Activated CD4-positive, alpha-beta T cell treated with anti-CD3 and anti-CD28 coated beads for 36 hours (primary cell): ENCODE measurements at regions not wholly inside any gene's neighbourhood (a gene's known extent, or its start where the extent isn't known, plus 50 kb on each side); places are given as distances from the start of the nearest gene placed in this dataset.

Experiments
- ATAC-seq: fragments of 200-7000 bp; cut with Tn5 transposase; one replicate; pipeline ENCODE4 v1.10.0; 2021; ENCODE audit warnings: mild to moderate bottlenecking, moderate library complexity
- CTCF ChIA-PET: fragments of 350-600 bp; sonication (Branson Sonifier 250); formaldehyde crosslinking; loops from one replicate; lab custom pipeline; 2021; ENCODE audit warnings: antibody characterized with exemption; lab: Charles Lee
- POLR2A ChIA-PET: fragments of 350-600 bp; sonication (Branson Sonifier 250); formaldehyde crosslinking; loops from one replicate; lab custom pipeline; 2021; ENCODE audit warnings: antibody characterized with exemption, inconsistent platforms; lab: Charles Lee
- DNase-seq: peaks from one replicate; pipeline ENCODE4 v3.0.0-alpha.2; 2020
- H3K27ac Mint-ChIP-seq: one replicate; pipeline ENCODE4 v1.8.0; 2021; ENCODE audit warnings: mixed read lengths
- H3K27me3 Mint-ChIP-seq: one replicate; pipeline ENCODE4 v1.8.0; 2021; ENCODE audit warnings: mixed read lengths
- H3K36me3 Mint-ChIP-seq: one replicate; pipeline ENCODE4 v1.8.0; 2021; ENCODE audit warnings: low read depth, mixed read lengths
- H3K4me1 Mint-ChIP-seq: one replicate; pipeline ENCODE4 v1.8.0; 2021; ENCODE audit warnings: mixed read lengths
- H3K4me3 Mint-ChIP-seq: one replicate; pipeline ENCODE4 v1.8.0; 2021; ENCODE audit warnings: mild to moderate bottlenecking, moderate library complexity, mixed read lengths
- H3K9me3 Mint-ChIP-seq: one replicate; pipeline ENCODE4 v1.8.0; 2021; ENCODE audit warnings: low read depth, mixed read lengths
- intact Hi-C, 2 experiments: fragments of 100-400 bp; cut with DNase I in 1 of 2; cut with micrococcal nuclease in 1 of 2; formaldehyde crosslinking; loops; one replicate each; pipeline versions ENCODE4 v1.14.2 to v1.15.1; 2022 to 2024; cut with DNase I, micrococcal nuclease

GRCh38 chr1:162985816-162986435 lies 83.2 kb upstream of the RGS4 start:
- Mint-ChIP-seq H3K9me3 (no peaks in the 10 kb centered on the region), H3K27ac (no peak overlapping the region), H3K4me1 (no peaks in the 10 kb centered on the region), H3K27me3 (peaks cover 12% of the 10 kb centered on the region), H3K4me3 (no peak overlapping the region), H3K36me3 (no peaks in the 10 kb centered on the region)
- ATAC-seq (no peak), DNase-seq (no peak)
- CTCF ChIA-PET: interaction anchor here (0.6 kb wide), 1 partner anchor 101 kb away, joined by 3 read pairs; no protein-coding TSS in a partner anchor
- intact Hi-C loops: no loop called here
- POLR2A ChIA-PET: interaction anchor here (0.6 kb wide), 1 partner anchor 13 kb away, joined by 3 read pairs; no protein-coding TSS in a partner anchor

DNA sequence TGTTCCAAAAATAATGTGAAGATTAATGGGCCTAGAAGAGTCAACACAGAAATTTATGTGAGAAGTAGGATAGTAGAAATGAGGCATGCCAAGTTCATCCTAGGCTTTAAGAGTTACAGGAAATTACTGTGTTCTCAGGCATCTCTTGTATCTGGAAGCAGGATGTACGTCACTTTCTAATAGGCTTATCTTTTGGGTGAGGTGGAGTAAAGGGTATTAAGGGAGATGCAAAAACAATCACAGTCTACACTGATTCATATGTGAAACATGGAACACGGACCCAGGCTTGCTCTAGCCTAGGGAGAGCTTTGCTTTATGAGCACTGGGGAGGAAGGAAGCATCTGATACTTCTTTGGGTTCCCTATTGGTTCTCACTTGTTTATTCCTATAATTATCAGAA lies 84.5 kb upstream of the RGS4 start:
- H3K27ac Mint-ChIP-seq: no peak overlapping the region
- peaks cover 12% of the 10 kb centered on the region for H3K27me3 Mint-ChIP-seq
- H3K4me3 Mint-ChIP-seq: no peak overlapping the region
- H3K9me3 Mint-ChIP-seq: no peaks in the 10 kb centered on the region
- ATAC-seq (no peak), DNase-seq (no peak)
- ChIA-PET POLR2A (interaction anchor here (0.7 kb wide), 1 partner anchor 51 kb away, joined by 3 read pairs; no protein-coding TSS in a partner anchor), CTCF (no interaction called here)
- intact Hi-C loops: no loop called here
- no peaks in the 10 kb centered on the region for H3K4me1 Mint-ChIP-seq
- H3K36me3 Mint-ChIP-seq: no peaks in the 10 kb centered on the region

DNA sequence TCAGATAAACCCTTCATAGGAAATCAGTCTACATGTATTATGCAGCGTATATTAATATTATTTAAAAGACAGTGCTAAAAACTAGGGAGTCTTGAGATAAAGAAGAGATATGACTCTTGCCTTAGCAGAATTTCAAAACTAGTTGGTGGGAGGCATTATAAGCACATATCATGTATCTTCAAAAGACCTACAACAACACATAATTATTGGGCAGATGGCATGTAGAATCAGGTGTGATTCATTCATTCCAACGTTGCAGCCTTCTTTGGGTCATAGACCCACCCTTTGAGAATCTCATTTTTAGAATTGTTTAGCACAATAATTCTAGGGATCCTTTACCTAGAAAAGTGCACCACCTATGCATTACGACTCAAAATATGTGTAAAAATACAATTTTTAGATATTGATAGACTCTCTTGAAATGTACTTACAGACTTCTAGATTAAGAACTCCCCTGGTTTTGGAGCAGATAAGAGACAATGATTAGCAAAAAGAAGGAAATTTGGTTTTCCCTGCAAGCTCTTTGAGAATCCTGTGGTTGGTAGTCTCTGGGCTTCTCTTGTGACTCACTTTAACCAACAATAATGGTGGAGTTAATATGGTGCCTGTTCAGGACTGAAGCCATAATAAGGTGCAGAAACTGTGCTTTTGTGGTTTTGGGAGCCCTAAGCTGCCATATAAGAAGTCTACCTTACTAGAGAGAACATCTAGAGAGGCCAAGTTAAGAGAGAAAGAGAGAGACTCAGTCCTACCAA lies 85.3 kb upstream of the RGS4 start:
- peaks cover 9% of the 10 kb centered on the region for H3K27me3 Mint-ChIP-seq
- DNase-seq: no peak
- no peaks in the 10 kb centered on the region for H3K9me3 Mint-ChIP-seq
- no peak overlapping the region for H3K4me3 Mint-ChIP-seq
- intact Hi-C loops: no loop called here
- ChIA-PET CTCF (no interaction called here), POLR2A (no interaction called here)
- H3K4me1 Mint-ChIP-seq: no peaks in the 10 kb centered on the region
- H3K36me3 Mint-ChIP-seq: no peaks in the 10 kb centered on the region
- no peak overlapping the region for H3K27ac Mint-ChIP-seq
- ATAC-seq: no peak

GRCh38 chr1:162982364-162982763 lies 86.8 kb upstream of the RGS4 start:
- Mint-ChIP-seq H3K27me3 (peaks cover 5% of the 10 kb centered on the region), H3K27ac (no peak overlapping the region), H3K4me1 (no peaks in the 10 kb centered on the region), H3K9me3 (no peaks in the 10 kb centered on the region), H3K4me3 (no peak overlapping the region), H3K36me3 (no peaks in the 10 kb centered on the region)
- CTCF ChIA-PET: no interaction called here
- no peak for DNase-seq
- POLR2A ChIA-PET: no interaction called here
- intact Hi-C loops: no loop called here
- no peak for ATAC-seq

DNA sequence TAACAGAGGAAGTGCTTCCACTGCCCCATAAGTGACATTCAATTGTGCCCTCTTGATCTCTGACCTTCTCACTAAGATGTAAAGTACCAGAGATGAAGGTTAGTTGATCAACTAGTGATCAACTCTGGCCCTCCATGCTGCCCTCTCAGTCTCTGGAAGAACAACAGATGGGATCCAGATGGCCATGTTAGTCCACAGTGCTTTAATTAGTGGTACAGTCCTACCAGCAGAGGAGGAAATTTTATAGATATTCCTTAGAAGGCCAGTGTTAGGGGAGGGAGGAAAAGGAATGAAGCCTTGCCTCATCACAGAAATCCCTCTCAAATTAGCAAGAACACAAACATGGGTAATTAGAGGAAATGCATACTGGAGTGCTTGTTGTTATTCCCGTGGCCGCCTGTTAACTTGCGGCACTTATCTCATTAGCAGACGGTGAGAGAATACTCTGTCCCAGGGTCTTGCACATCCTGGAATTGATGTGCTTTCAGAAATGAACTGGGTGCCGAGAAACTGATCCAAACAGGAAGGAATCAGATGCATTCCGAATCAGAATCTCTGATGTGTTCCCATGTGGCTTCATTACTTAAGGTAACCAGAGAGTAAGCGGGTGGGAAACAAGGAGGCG lies 91.1 kb upstream of the RGS4 start:
- POLR2A ChIA-PET: no interaction called here
- ATAC-seq (no peak), DNase-seq (no peak)
- CTCF ChIA-PET: no interaction called here
- Mint-ChIP-seq H3K36me3 (no peaks in the 10 kb centered on the region), H3K9me3 (no peaks in the 10 kb centered on the region), H3K4me3 (no peak overlapping the region), H3K4me1 (no peaks in the 10 kb centered on the region), H3K27me3 (peaks cover 10% of the 10 kb centered on the region), H3K27ac (no peak overlapping the region)
- intact Hi-C loops: no loop called here

GRCh38 chr1:162976628-162977027 lies 92.5 kb upstream of the RGS4 start:
- no peaks in the 10 kb centered on the region for H3K36me3 Mint-ChIP-seq
- ChIA-PET CTCF (no interaction called here), POLR2A (no interaction called here)
- ATAC-seq (no peak), DNase-seq (no peak)
- H3K27ac Mint-ChIP-seq: no peak overlapping the region
- intact Hi-C loops: no loop called here
- H3K9me3 Mint-ChIP-seq: no peaks in the 10 kb centered on the region
- no peak overlapping the region for H3K4me3 Mint-ChIP-seq
- no peaks in the 10 kb centered on the region for H3K4me1 Mint-ChIP-seq
- peaks cover 14% of the 10 kb centered on the region for H3K27me3 Mint-ChIP-seq

GRCh38 chr1:162974810-162975209 lies 94.4 kb upstream of the RGS4 start:
- ChIA-PET CTCF (no interaction called here), POLR2A (no interaction called here)
- no peak overlapping the region for H3K4me3 Mint-ChIP-seq
- ATAC-seq (no peak), DNase-seq (no peak)
- H3K9me3 Mint-ChIP-seq: no peaks in the 10 kb centered on the region
- H3K36me3 Mint-ChIP-seq: no peaks in the 10 kb centered on the region
- no peaks in the 10 kb centered on the region for H3K4me1 Mint-ChIP-seq
- H3K27ac Mint-ChIP-seq: no peak overlapping the region
- intact Hi-C loops: no loop called here
- peaks cover 13% of the 10 kb centered on the region for H3K27me3 Mint-ChIP-seq

DNA sequence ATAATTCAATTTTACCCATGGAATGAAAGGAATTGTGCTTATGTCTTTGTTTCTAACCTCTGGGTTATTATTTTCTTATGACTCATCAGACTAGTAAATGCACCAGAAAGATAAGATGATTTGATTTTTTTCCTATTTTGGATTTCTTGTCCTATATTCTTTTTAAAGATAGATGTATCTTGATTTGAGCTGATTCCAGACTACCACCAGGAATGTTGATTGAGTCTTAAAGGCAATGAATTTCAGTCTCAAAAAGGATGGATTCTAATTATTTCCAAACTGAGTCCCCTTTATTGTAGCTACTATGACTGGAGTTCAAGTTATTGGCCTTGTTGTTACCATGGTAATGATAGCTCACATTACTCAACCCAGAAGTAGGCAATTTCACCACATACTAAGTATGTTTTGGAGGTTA lies 95.8 kb upstream of the RGS4 start:
- peaks cover 16% of the 10 kb centered on the region for H3K27me3 Mint-ChIP-seq
- intact Hi-C loops: no loop called here

GRCh38 chr1:162972773-162973172 lies 96.4 kb upstream of the RGS4 start:
- Mint-ChIP-seq H3K36me3 (no peaks in the 10 kb centered on the region), H3K4me3 (no peak overlapping the region), H3K4me1 (no peaks in the 10 kb centered on the region), H3K27ac (no peak overlapping the region), H3K9me3 (no peaks in the 10 kb centered on the region), H3K27me3 (peaks cover 16% of the 10 kb centered on the region)
- intact Hi-C loops: no loop called here
- ChIA-PET CTCF (no interaction called here), POLR2A (no interaction called here)
- ATAC-seq (no peak), DNase-seq (no peak)

More for the DNA sequence above, 95.8 kb upstream of the RGS4 start:
- CTCF ChIA-PET: no interaction called here
- ATAC-seq: no peak
- H3K4me3 Mint-ChIP-seq: no peak overlapping the region
- no peaks in the 10 kb centered on the region for H3K9me3 Mint-ChIP-seq
- POLR2A ChIA-PET: no interaction called here
- H3K27ac Mint-ChIP-seq: no peak overlapping the region
- DNase-seq: no peak
- no peaks in the 10 kb centered on the region for H3K4me1 Mint-ChIP-seq
- H3K36me3 Mint-ChIP-seq: no peaks in the 10 kb centered on the region

DNA sequence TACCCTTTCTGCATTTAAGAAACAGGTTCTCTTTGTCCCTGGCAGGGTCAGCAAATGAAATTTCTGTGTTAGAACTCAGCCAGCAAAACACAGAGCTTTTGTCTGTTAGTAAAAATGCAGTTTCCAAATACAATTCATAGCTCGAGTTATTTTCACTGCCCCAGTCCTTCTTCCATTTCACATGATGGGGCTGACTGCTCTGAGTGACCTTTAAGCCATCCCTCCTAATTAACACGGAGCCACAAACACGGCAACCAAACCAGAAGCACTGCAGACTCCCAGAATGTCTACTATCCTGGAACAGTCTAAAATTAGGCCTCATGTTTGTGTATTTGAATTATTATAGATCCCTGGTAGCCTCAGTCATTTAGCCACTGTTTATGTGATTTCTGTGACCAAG lies 99.1 kb upstream of the RGS4 start:
- CTCF ChIA-PET: no interaction called here
- H3K4me3 Mint-ChIP-seq: no peak overlapping the region
- peaks cover 12% of the 10 kb centered on the region for H3K27me3 Mint-ChIP-seq
- no peak overlapping the region for H3K27ac Mint-ChIP-seq
- no peaks in the 10 kb centered on the region for H3K9me3 Mint-ChIP-seq
- no peak for ATAC-seq
- intact Hi-C loops: no loop called here
- no peak for DNase-seq
- no peaks in the 10 kb centered on the region for H3K36me3 Mint-ChIP-seq
- POLR2A ChIA-PET: no interaction called here
- no peaks in the 10 kb centered on the region for H3K4me1 Mint-ChIP-seq

- POLR2A ChIA-PET: no interaction called here
- H3K27me3 Mint-ChIP-seq: peaks cover 6% of the 10 kb centered on the region
These were observed 102.5 kb upstream of the RGS4 start for GRCh38 chr1:162966613-162967012.

GRCh38 chr1:162964901-162965300 lies 103.9 kb upstream of the CCDC190 start:
- H3K9me3 Mint-ChIP-seq: no peaks in the 10 kb centered on the region
- ATAC-seq (no peak), DNase-seq (no peak)
- intact Hi-C loops: no loop called here
- H3K4me1 Mint-ChIP-seq: no peaks in the 10 kb centered on the region
- POLR2A ChIA-PET: no interaction called here
- H3K36me3 Mint-ChIP-seq: no peaks in the 10 kb centered on the region
- no peak overlapping the region for H3K27ac Mint-ChIP-seq
- H3K4me3 Mint-ChIP-seq: no peak overlapping the region
- H3K27me3 Mint-ChIP-seq: peaks cover 5% of the 10 kb centered on the region
- CTCF ChIA-PET: no interaction called here

More at GRCh38 chr1:162966613-162967012, 102.5 kb upstream of the RGS4 start:
- Mint-ChIP-seq H3K9me3 (no peaks in the 10 kb centered on the region), H3K4me3 (no peak overlapping the region), H3K36me3 (no peaks in the 10 kb centered on the region), H3K27ac (no peak overlapping the region), H3K4me1 (no peaks in the 10 kb centered on the region)
- CTCF ChIA-PET: interaction anchor here (0.9 kb wide), 1 partner anchor 118 kb away, joined by 4 read pairs; no protein-coding TSS in a partner anchor
- DNase-seq (no peak), ATAC-seq (no peak)
- intact Hi-C loops: no loop called here
